Lung (tissue), 11 donors: ENCODE measurements at regions not wholly inside any gene's neighbourhood (a gene's known extent, or its start where the extent isn't known, plus 50 kb on each side); places are given as distances from the start of the nearest gene placed in this dataset.
"Not testable (repeated sequence)": the region's sequence is repeated elsewhere in the genome, so short reads cannot be mapped to it uniquely, and the experiment has no call there.

ENCODE experiments used
- ATAC-seq: fragments of 200-7000 bp; cut with Tn5 transposase; one replicate; pipeline ENCODE4 v1.9.1; 2020; ENCODE audit warnings: moderate number of reproducible peaks; ENCODE audit not compliant: insufficient read depth, low FRiP score
- DNase-seq, 3 donors: peaks; one replicate each; pipeline ENCODE4 v3.0.0-alpha.2; 2013 to 2017
- H3K27ac ChIP-seq, 2 donors: one replicate each; pipeline ENCODE4 v1.5.1; 2013; ENCODE audit warnings: mild to moderate bottlenecking in 2 of 2, moderate library complexity in 2 of 2, control low read depth in 1 of 2, inconsistent platforms in 1 of 2, low read depth in 1 of 2, low read length in 1 of 2
- H3K27me3 ChIP-seq, 3 donors: one replicate each; pipeline ENCODE4 v1.5.1; 2013; ENCODE audit warnings: low read length in 2 of 3; ENCODE audit not compliant: control insufficient read depth in 3 of 3, insufficient read depth in 3 of 3
- H3K36me3 ChIP-seq, 4 donors: one replicate each; pipeline ENCODE4 v1.5.1; 2013; ENCODE audit warnings: low read length in 4 of 4, mild to moderate bottlenecking in 1 of 4, moderate library complexity in 1 of 4; ENCODE audit not compliant: control insufficient read depth in 4 of 4, insufficient read depth in 4 of 4
- H3K4me1 ChIP-seq, 5 donors: one replicate each; pipeline ENCODE4 v1.5.1; 2013; ENCODE audit warnings: low read length in 5 of 5, mild to moderate bottlenecking in 2 of 5, moderate library complexity in 1 of 5; ENCODE audit not compliant: control insufficient read depth in 5 of 5, insufficient read depth in 5 of 5
- H3K4me3 ChIP-seq: one replicate; pipeline ENCODE4 v1.5.1; 2013; ENCODE audit warnings: mild to moderate bottlenecking, control low read depth, moderate library complexity
- H3K9ac ChIP-seq, 2 donors: one replicate each; pipeline ENCODE4 v1.5.1; 2013; ENCODE audit warnings: low read length in 2 of 2, control low read depth in 1 of 2; ENCODE audit not compliant: insufficient read depth in 1 of 2
- H3K9me3 ChIP-seq, 4 donors: one replicate each; pipeline ENCODE4 v1.5.1; 2013; ENCODE audit warnings: low read length in 3 of 4, mild to moderate bottlenecking in 1 of 4, moderate library complexity in 1 of 4; ENCODE audit not compliant: control insufficient read depth in 4 of 4, insufficient read depth in 3 of 4
- CTCF ChIP-seq: IDR thresholded peaks from 2 replicates; pipeline ENCODE4 v1.5.1; 2012; ENCODE audit warnings: mild to moderate bottlenecking; ENCODE audit errors: control extremely low read depth, extremely low read depth
- WGBS, 2 donors: extraction: QIAGEN DNeasy Blood & Tissue Kit; methylation state at CpG; one replicate each; pipeline ENCODE4 v1.1.7; 2013; 5-methylcytosine and 5-hydroxymethylcytosine counted together
- donor health status: control.
- donor health status: control.
- donor health status: Bipolar disorder and iron deficiency.
- donor health status: healthy.
- donor health status: DM: yes; HTN: yes; CAD: no.

GRCh38 chr4:75321484-75321883, 192.7 kb downstream of the RCHY1 start:
- Histone ChIP-seq H3K4me3 (no peak overlapping the region), H3K9ac (no peak overlapping the region), H3K4me1 (no peaks in the 10 kb centered on the region), H3K27ac (no peak overlapping the region), H3K36me3 (no peaks in the 10 kb centered on the region), H3K27me3 (no peaks in the 10 kb centered on the region), H3K9me3 (no peaks in the 10 kb centered on the region)
- DNase-seq (no peak), ATAC-seq (no peak)
- no peak for TF ChIP-seq CTCF
- 76 to 78% methylated on average over 5 of the region's 5 CpGs for WGBS, 2 donors

- not testable (repeated sequence) for H3K9ac ChIP-seq, H3K4me3 ChIP-seq, DNase-seq, ATAC-seq, H3K36me3 ChIP-seq, H3K4me1 ChIP-seq, H3K9me3 ChIP-seq, H3K27me3 ChIP-seq, H3K27ac ChIP-seq
- WGBS, 2 donors: 93 to 95% methylated on average over 8 to 10 of the region's 10 CpGs
These were observed 196.6 kb downstream of the RCHY1 start for GRCh38 chr4:75317641-75318040.

- WGBS, 2 donors: 75 to 78% methylated on average over 1 of the region's 1 CpG
- Histone ChIP-seq H3K36me3 (no peaks in the 10 kb centered on the region), H3K9ac (no peak overlapping the region), H3K27ac (no peak overlapping the region), H3K4me3 (no peak overlapping the region), H3K9me3 (peaks cover 0 to 7% (median 3%) of the 10 kb centered on the region in 4 donors), H3K4me1 (no peaks in the 10 kb centered on the region), H3K27me3 (no peaks in the 10 kb centered on the region)
- DNase-seq: no peak
- ATAC-seq: no peak
- TF ChIP-seq CTCF: no peak
These were observed 206.2 kb downstream of the RCHY1 start for GRCh38 chr4:75308049-75308448.

- Histone ChIP-seq H3K9me3 (peaks cover 0 to 5% (median 0%) of the 10 kb centered on the region in 4 donors), H3K4me3 (no peak overlapping the region), H3K9ac (no peak overlapping the region), H3K36me3 (no peaks in the 10 kb centered on the region), H3K27me3 (no peaks in the 10 kb centered on the region), H3K4me1 (no peaks in the 10 kb centered on the region), H3K27ac (no peak overlapping the region)
- TF ChIP-seq CTCF: no peak
- ATAC-seq (no peak), DNase-seq (no peak)
- WGBS, 2 donors: 75 to 86% methylated on average over 3 of the region's 3 CpGs
These were observed 207.7 kb downstream of the RCHY1 start for GRCh38 chr4:75306506-75306905.
